Activated B cell treated with CpG ODN at 0.5 μM for 24 hours (primary cell): ENCODE measurements at regions not wholly inside any gene's neighbourhood (a gene's known extent, or its start where the extent isn't known, plus 50 kb on each side); places are given as distances from the start of the nearest gene placed in this dataset.
"Not testable (repeated sequence)": the region's sequence is repeated elsewhere in the genome, so short reads cannot be mapped to it uniquely, and the experiment has no call there.

ENCODE experiments used
- ATAC-seq: fragments of 200-7000 bp; cut with Tn5 transposase; one replicate; pipeline ENCODE4 v1.10.0; 2021; ENCODE audit warnings: low read depth, mild to moderate bottlenecking, moderate library complexity
- CTCF ChIA-PET: fragments of 350-600 bp; sonication (Branson Sonifier 250); formaldehyde crosslinking; loops from one replicate; lab custom pipeline; 2021; ENCODE audit warnings: antibody characterized with exemption; lab: Charles Lee
- POLR2A ChIA-PET: fragments of 350-600 bp; sonication (Branson Sonifier 250); formaldehyde crosslinking; loops from one replicate; lab custom pipeline; 2021; ENCODE audit warnings: antibody characterized with exemption; lab: Charles Lee
- DNase-seq: peaks from one replicate; pipeline ENCODE4 v3.0.0; 2022
- H3K27ac Mint-ChIP-seq: one replicate; pipeline ENCODE4 v1.8.0; 2020; ENCODE audit warnings: mixed read lengths
- H3K27me3 Mint-ChIP-seq: one replicate; pipeline ENCODE4 v1.8.0; 2021; ENCODE audit warnings: mixed read lengths
- H3K36me3 Mint-ChIP-seq: one replicate; pipeline ENCODE4 v1.8.0; 2021; ENCODE audit warnings: low read depth, mixed read lengths
- H3K4me1 Mint-ChIP-seq: one replicate; pipeline ENCODE4 v1.8.0; 2021; ENCODE audit warnings: mixed read lengths
- H3K4me3 Mint-ChIP-seq: one replicate; pipeline ENCODE4 v1.8.0; 2020; ENCODE audit warnings: mild to moderate bottlenecking, mixed read lengths
- H3K9me3 Mint-ChIP-seq: one replicate; pipeline ENCODE4 v1.8.0; 2020; ENCODE audit warnings: mixed read lengths
- intact Hi-C: fragments of 100-400 bp; cut with micrococcal nuclease; formaldehyde crosslinking; loops from one replicate; pipeline ENCODE4 v1.15.1; 2024
- TF ChIP-seq, protein P1 (sequence below): fragments of 200-600 bp; IDR thresholded peaks from one replicate; pipeline ENCODE4 v1.8.0; 2022; ENCODE audit warnings: antibody characterized with exemption, mild to moderate bottlenecking

DNA sequence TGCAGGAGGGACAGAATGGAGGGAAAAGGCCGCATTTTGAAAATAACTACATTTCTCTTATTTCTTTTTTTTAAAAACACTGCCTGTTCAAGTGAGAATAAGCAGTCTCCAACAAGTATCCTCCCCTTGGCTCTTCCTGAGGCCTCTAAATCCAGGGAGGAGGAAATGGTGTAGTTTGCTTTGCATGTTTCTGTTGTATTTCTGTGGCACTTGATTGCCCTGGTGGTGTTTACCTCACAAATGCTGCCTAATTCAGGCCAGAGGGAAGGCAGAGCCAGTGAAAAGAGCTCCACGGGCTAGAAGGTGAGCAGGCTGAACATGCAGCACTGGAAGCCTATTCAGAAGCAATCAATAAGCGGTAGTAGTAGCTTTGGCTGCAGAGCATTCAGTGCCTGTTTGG lies 149.3 kb upstream of the ATP11B start:
- no peak for DNase-seq
- peaks cover 8% of the 10 kb centered on the region for H3K27me3 Mint-ChIP-seq
- ATAC-seq, result no peak
- ChIA-PET CTCF (no interaction called here), POLR2A (no interaction called here)
- intact Hi-C loops, result no loop called here
- no peaks in the 10 kb centered on the region for H3K36me3 Mint-ChIP-seq
- TF ChIP-seq, protein P1, sequence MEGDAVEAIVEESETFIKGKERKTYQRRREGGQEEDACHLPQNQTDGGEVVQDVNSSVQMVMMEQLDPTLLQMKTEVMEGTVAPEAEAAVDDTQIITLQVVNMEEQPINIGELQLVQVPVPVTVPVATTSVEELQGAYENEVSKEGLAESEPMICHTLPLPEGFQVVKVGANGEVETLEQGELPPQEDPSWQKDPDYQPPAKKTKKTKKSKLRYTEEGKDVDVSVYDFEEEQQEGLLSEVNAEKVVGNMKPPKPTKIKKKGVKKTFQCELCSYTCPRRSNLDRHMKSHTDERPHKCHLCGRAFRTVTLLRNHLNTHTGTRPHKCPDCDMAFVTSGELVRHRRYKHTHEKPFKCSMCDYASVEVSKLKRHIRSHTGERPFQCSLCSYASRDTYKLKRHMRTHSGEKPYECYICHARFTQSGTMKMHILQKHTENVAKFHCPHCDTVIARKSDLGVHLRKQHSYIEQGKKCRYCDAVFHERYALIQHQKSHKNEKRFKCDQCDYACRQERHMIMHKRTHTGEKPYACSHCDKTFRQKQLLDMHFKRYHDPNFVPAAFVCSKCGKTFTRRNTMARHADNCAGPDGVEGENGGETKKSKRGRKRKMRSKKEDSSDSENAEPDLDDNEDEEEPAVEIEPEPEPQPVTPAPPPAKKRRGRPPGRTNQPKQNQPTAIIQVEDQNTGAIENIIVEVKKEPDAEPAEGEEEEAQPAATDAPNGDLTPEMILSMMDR, result no peak
- no peaks in the 10 kb centered on the region for H3K4me1 Mint-ChIP-seq
- H3K27ac Mint-ChIP-seq, result no peak overlapping the region
- peaks cover 2% of the 10 kb centered on the region for H3K9me3 Mint-ChIP-seq
- H3K4me3 Mint-ChIP-seq, result no peak overlapping the region

DNA sequence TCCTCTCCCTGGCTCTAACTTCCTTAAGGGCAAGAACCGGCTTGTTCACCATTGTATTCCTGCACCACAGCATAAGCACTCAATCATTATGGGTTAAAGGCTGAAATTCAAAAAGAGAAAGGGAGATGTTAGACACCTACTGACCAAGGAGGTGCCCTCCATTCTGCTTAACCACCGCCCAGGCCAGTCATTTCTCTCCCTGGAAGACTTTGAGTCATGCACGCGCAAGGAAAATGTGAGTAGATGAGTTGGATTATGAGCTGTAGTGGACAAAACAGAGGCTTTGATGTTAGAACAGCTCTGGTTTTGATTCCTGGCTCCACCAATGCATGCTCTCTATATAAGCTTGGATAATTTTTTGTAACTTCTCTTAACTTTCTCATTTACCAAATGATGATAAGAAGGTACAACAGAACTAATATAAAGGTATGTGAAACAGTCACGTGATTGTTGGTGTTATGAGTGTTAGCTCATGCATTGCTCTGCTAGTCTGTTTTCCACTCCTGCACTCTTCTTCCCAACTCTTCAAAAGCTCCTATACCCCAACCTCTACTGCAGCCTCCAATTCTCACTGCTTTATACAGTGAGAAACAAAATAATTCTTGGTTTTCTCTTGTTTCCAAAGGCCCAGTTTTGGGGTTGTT lies 148.4 kb upstream of the ATP11B start:
- ChIA-PET POLR2A (no interaction called here), CTCF (no interaction called here)
- intact Hi-C loops, result no loop called here
- TF ChIP-seq, protein P1, result no peak
- Mint-ChIP-seq H3K4me3 (no peak overlapping the region), H3K27ac (no peak overlapping the region), H3K9me3 (peaks cover 2% of the 10 kb centered on the region), H3K36me3 (no peaks in the 10 kb centered on the region), H3K27me3 (peaks cover 6% of the 10 kb centered on the region), H3K4me1 (no peaks in the 10 kb centered on the region)
- DNase-seq (no peak), ATAC-seq (no peak)

DNA sequence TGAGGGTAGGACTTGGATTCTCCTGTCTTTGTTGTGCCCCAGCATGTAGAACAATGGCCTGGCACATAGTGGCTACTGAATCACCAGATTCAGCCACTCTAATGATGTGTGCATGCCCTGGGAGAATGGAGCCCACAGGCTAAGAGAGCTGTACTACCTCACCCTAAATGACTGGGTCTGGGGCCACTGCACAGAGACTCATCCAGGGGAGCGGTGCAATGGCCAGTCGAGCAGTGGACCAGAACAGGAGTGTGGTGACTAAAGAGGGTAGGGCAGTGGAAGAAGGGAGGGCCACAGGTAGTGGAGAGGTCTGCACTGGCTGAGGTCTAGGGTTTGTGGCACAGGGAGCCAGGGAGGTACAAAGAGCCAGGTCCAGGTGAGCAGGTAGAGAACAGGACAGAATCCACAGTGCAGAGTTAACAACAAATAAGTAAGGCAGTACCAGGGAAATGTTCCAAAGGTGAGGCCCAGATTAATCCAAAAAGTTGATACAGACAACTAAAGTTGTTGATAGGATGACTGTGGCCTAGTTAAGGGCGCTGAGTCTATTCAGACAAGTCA lies 142.7 kb upstream of the ATP11B start:
- Mint-ChIP-seq H3K36me3 (no peaks in the 10 kb centered on the region), H3K9me3 (no peaks in the 10 kb centered on the region), H3K27me3 (peaks cover 5% of the 10 kb centered on the region), H3K27ac (no peak overlapping the region), H3K4me3 (no peak overlapping the region), H3K4me1 (no peaks in the 10 kb centered on the region)
- intact Hi-C loops, result no loop called here
- ChIA-PET POLR2A (no interaction called here), CTCF (no interaction called here)
- no peak for DNase-seq
- no peak for ATAC-seq
- TF ChIP-seq, protein P1, result no peak

DNA sequence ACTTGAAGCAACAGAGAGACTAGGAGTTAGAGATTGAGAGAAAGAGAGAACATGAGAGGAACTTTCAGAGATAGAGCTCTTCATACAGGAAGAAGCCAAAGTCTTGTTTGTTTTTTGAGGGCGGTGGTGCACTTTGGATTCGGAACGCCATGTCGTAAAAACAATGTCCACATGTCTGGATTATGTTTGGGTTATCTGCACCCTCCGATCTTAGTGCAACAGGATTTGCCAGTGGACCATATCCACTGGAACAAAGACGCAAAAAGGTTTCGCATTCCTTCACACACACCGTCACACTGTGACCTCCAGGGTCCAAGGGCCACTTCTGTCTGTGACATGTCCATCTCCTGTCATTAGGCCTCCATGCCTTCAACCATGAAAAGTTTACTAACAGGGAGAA lies 141.8 kb upstream of the ATP11B start:
- peaks cover 1% of the 10 kb centered on the region for H3K27me3 Mint-ChIP-seq
- ChIA-PET CTCF (no interaction called here), POLR2A (no interaction called here)
- ATAC-seq (no peak), DNase-seq (no peak)
- H3K9me3 Mint-ChIP-seq, result no peaks in the 10 kb centered on the region
- H3K4me3 Mint-ChIP-seq, result no peak overlapping the region
- intact Hi-C loops, result no loop called here
- H3K36me3 Mint-ChIP-seq, result no peaks in the 10 kb centered on the region
- no peak overlapping the region for H3K27ac Mint-ChIP-seq
- no peaks in the 10 kb centered on the region for H3K4me1 Mint-ChIP-seq
- TF ChIP-seq, protein P1, result no peak

DNA sequence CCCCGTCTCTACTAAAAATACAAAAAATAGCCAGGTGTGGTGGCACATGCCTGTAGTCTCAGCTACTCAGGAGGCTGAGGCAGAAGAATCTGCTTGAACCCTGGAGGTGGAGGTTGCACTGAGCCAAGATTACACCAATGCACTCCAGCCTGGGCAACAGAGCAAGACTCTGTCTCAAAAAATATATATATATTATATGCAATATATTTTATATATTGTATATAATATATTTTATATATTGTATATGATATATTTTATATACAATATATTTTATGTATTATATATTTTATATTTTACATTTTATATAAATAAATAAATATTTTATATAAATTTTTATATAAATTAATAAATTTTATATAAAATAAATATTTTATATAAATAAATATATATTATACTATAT lies 140.2 kb upstream of the ATP11B start:
- POLR2A ChIA-PET, H3K4me3 Mint-ChIP-seq, H3K9me3 Mint-ChIP-seq, ATAC-seq, H3K4me1 Mint-ChIP-seq, H3K36me3 Mint-ChIP-seq, H3K27ac Mint-ChIP-seq, DNase-seq, intact Hi-C loops, CTCF ChIA-PET, H3K27me3 Mint-ChIP-seq: not testable (repeated sequence)

DNA sequence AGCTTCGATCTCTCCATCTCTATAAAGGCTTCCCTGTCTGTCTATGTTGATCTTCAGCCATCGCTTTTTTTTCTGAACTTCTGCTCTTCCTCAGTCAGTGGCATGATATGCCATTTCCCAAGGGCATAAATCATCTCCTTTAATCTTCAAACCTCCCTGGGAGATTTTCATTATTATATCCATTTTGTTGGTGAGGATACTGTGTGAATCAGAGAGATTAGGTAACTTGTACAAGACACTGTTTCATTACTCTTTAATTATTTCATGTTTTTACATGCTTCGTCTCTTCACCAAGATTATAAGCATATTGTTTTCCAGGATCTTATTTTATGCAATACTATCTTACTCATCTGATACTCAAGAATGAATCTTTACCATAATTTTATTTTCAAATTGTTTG lies 124.8 kb upstream of the ATP11B start:
- no peaks in the 10 kb centered on the region for H3K36me3 Mint-ChIP-seq
- H3K4me3 Mint-ChIP-seq, result no peak overlapping the region
- DNase-seq (no peak), ATAC-seq (no peak)
- H3K4me1 Mint-ChIP-seq, result no peaks in the 10 kb centered on the region
- intact Hi-C loops, result no loop called here
- POLR2A ChIA-PET, result no interaction called here
- H3K9me3 Mint-ChIP-seq, result no peaks in the 10 kb centered on the region
- CTCF ChIA-PET, result no interaction called here
- H3K27ac Mint-ChIP-seq, result no peak overlapping the region
- TF ChIP-seq, protein P1, result no peak
- peaks cover 14% of the 10 kb centered on the region for H3K27me3 Mint-ChIP-seq
